ENCODE measurements at regions not wholly inside any gene's neighbourhood (a gene's known extent, or its start where the extent isn't known, plus 50 kb on each side); places are given as distances from the start of the nearest gene placed in this dataset.

GRCh38 chr10:42111661-42112330 lies 526.6 kb downstream of the ZNF33B start:
- in situ Hi-C loops (cut with HindIII; ENCODE audit: low pct_ligation_motif_present, low pct_unique_long_range_greater_than_20kb, low sequenced_read_pairs), result no loop called here
- DNase-seq, result no peak

DNA sequence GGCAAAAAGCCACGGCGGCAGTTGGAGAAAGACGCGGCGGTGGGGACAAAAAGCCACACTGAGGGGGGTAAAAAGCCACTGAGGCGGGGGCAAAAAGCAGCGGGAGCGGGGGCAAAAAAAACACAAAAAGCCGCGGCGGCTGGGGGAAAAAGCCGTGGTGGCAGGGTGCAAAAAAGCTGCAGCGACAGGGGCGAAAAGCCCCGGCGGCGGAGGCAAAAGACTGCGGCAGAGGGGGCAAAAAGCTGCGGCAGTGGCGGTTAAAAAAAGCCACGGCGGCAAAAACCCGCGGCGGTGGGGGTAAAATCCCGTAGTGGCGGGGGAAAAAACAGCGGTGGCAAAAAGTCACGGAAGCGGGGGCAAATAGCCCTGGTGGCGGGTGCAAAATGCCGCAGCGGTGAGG lies 527.3 kb downstream of the ZNF33B start:
- in situ Hi-C loops (cut with HindIII; ENCODE audit: low pct_ligation_motif_present, low pct_unique_long_range_greater_than_20kb, low sequenced_read_pairs), result no loop called here
- DNase-seq, result no peak

All from ACHN (cell line).